Astrocyte of the spinal cord (primary cell): ENCODE measurements at regions not wholly inside any gene's neighbourhood (a gene's known extent, or its start where the extent isn't known, plus 50 kb on each side); places are given as distances from the start of the nearest gene placed in this dataset.

ENCODE experiments used
- DNase-seq: peaks from one replicate; pipeline ENCODE4 v3.0.0; 2011; ENCODE audit warnings: low read depth, low spot score
- H3K4me3 ChIP-seq: 2 replicates; pipeline ENCODE4 v1.5.1; 2011; ENCODE audit warnings: low read depth, mild to moderate bottlenecking, low read length, moderate library complexity
- in situ Hi-C: cut with HindIII; loops from 2 replicates; pipeline ENCODE4 v1.10.0; 2017; ENCODE audit warnings: low sequenced_read_pairs
- TF ChIP-seq, protein P1 (sequence below): IDR thresholded peaks from 2 replicates; pipeline ENCODE4 v1.5.1; 2012; ENCODE audit warnings: low read depth, mild to moderate bottlenecking, low read length, inconsistent platforms

GRCh38 chr1:208544053-208544452 is 299.9 kb upstream of the PLXNA2 start:
- TF ChIP-seq, protein P1, sequence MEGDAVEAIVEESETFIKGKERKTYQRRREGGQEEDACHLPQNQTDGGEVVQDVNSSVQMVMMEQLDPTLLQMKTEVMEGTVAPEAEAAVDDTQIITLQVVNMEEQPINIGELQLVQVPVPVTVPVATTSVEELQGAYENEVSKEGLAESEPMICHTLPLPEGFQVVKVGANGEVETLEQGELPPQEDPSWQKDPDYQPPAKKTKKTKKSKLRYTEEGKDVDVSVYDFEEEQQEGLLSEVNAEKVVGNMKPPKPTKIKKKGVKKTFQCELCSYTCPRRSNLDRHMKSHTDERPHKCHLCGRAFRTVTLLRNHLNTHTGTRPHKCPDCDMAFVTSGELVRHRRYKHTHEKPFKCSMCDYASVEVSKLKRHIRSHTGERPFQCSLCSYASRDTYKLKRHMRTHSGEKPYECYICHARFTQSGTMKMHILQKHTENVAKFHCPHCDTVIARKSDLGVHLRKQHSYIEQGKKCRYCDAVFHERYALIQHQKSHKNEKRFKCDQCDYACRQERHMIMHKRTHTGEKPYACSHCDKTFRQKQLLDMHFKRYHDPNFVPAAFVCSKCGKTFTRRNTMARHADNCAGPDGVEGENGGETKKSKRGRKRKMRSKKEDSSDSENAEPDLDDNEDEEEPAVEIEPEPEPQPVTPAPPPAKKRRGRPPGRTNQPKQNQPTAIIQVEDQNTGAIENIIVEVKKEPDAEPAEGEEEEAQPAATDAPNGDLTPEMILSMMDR: no peak
- in situ Hi-C loops: no loop called here
- no peak overlapping the region for H3K4me3 ChIP-seq
- no peak for DNase-seq

DNA sequence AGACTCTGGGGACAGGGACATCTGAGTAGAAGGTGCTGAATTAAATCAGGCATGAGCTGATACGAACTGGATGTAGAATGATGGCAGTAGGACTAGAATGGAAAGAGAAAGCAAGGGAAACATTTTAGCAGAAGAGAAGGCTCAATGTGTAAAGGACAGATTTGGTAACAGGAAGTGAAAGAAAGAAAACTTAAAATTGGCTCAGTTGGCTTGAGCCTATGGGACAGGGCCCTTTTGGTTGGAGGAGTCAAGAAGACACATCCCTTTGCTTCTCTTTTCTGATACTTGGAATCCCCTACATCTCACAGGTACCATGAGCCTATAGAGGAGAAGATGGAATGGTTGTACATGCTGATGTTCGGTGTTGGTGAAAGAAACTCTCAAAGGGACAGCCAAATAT is 300.6 kb upstream of the PLXNA2 start:
- TF ChIP-seq, protein P1: no peak
- no peak overlapping the region for H3K4me3 ChIP-seq
- in situ Hi-C loops: no loop called here
- no peak for DNase-seq

GRCh38 chr1:208551024-208551423 is 306.8 kb upstream of the PLXNA2 start:
- no peak overlapping the region for H3K4me3 ChIP-seq
- TF ChIP-seq, protein P1: no peak
- DNase-seq: no peak
- in situ Hi-C loops: no loop called here

DNA sequence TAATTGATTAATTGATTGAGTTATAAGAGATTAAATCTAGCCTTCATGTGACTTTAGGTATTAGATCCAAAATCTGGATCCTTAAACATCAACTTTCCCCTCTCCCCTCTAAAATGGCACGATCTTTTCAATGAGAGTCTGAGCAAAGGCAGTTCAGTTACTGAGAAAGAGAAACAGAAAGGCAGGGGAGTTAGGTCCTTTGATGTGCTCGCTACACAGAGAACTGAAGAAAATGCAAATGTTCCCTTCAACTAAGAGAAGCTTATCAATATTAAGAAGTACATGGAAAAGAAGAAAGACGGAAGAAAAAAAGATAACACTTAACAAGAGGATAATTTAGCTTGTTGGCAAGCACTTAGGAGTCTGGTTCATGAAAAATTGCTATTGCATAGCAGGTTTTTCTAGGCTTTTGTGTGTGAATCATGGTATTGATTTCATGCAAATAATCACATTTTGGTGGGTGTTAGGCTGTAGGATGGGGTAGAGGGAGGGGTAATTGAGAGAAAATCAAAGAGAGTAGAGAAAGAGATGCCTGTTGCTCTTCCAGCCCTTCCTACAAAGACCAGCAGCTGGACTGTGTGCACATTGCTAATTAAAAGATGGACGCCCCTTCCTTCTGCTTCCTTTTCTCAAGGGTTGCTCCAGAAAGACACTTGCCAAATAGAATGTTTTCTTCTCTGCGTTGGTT is 307.6 kb upstream of the PLXNA2 start:
- TF ChIP-seq, protein P1: no peak
- DNase-seq: no peak
- no peak overlapping the region for H3K4me3 ChIP-seq
- in situ Hi-C loops: no loop called here

GRCh38 chr1:208552928-208553327 is 308.7 kb upstream of the PLXNA2 start:
- in situ Hi-C loops: no loop called here
- no peak for DNase-seq
- no peak overlapping the region for H3K4me3 ChIP-seq
- TF ChIP-seq, protein P1: no peak

DNA sequence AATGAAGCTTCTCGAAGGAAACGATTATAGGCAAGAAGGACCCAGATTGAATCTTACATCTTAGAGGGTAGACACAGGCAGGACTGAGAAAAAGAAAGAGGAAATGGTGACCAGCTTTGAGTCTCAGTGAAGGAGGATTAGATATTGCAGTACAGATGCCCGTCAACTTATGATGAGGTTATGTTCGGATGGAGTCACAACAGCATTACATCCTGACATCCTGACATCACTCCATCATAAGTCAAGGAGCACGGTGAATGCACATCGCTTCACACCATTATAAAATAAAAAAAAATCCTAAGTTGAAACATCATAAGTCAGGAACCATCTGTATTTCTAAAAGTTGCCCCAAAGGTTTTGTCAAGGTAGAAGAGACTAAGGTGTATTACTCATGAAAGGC is 312.3 kb upstream of the PLXNA2 start:
- in situ Hi-C loops: no loop called here
- TF ChIP-seq, protein P1: no peak
- no peak overlapping the region for H3K4me3 ChIP-seq
- no peak for DNase-seq
